HCT116 (cell line): ENCODE measurements at regions not wholly inside any gene's neighbourhood (a gene's known extent, or its start where the extent isn't known, plus 50 kb on each side); places are given as distances from the start of the nearest gene placed in this dataset.

Experiments
- ATAC-seq: fragments of 200-7000 bp; cut with Tn5 transposase; 2 replicates; pipeline ENCODE4 v1.9.1; 2020; ENCODE audit warnings: mild to moderate bottlenecking, moderate library complexity
- BruUV-seq: library from RNA; stranded (reverse); fragments of 400-500 nt; replicated peaks from 2 replicates; lab custom pipeline; 2021; lab: Mats Ljungman, UMichigan
- CTCF ChIA-PET: fragments of 300-600 bp; sonication (Branson Sonifier 250); formaldehyde crosslinking; loops from one replicate; lab custom pipeline; 2021; ENCODE audit warnings: antibody characterized with exemption; lab: Charles Lee
- POLR2A ChIA-PET: fragments of 300-600, 350-600 bp; sonication (Branson Sonifier 250); formaldehyde crosslinking; loops from one replicate; lab custom pipeline; 2021; ENCODE audit warnings: antibody characterized with exemption; lab: Charles Lee
- RAD21 ChIA-PET, 2 experiments: fragments of 300-600 bp; sonication (Branson Sonifier 250); formaldehyde crosslinking; loops; one replicate each; lab custom pipeline; 2023; ENCODE audit warnings: low total read pairs in 2 of 2; ENCODE audit not compliant: uncharacterized antibody in 2 of 2, unreplicated experiment in 2 of 2, low non-redundant PET in 1 of 2; lab: Charles Lee
- DNase-seq: peaks from one replicate; pipeline ENCODE4 v3.0.0-alpha.2; 2010; ENCODE audit warnings: low read depth, low spot score
- H2AFZ ChIP-seq: fragments of 200-600 bp; shearing (Covaris generic), sonication (generic); 2 replicates; pipeline ENCODE4 v1.6.1; 2017; ENCODE audit warnings: low read depth, mixed run types, mixed read lengths, antibody characterized with exemption, low read length; ENCODE audit not compliant: poor library complexity, severe bottlenecking
- H3K27ac ChIP-seq: 2 replicates; pipeline ENCODE4 v1.5.1; 2012; ENCODE audit warnings: low read depth, low read length
- H3K27me3 ChIP-seq: fragments of 200-600 bp; sonication (generic); 2 replicates; pipeline ENCODE4 v1.6.1; 2016; ENCODE audit warnings: mixed run types, low read length, mixed read lengths; ENCODE audit not compliant: insufficient read depth
- H3K36me3 ChIP-seq, 2 experiments: fragments of 200-500 bp in 1 of 2; fragments of 200-600 bp in 1 of 2; sonication (Bioruptor generic) in 1 of 2; sonication (generic) in 1 of 2; 2 replicates each; pipeline versions ENCODE4 v1.5.1 to v1.6.1; 2014 to 2016; ENCODE audit warnings: low read length in 2 of 2, inconsistent platforms in 1 of 2, mixed read lengths in 1 of 2, mixed run types in 1 of 2; ENCODE audit not compliant: insufficient read depth in 2 of 2, control insufficient read depth in 1 of 2
- H3K4me1 ChIP-seq, 2 experiments: fragments of 200-600 bp in 1 of 2; sonication (generic) in 1 of 2; 2 replicates each; pipeline versions ENCODE4 v1.5.1 to v1.6.1; 2012 to 2017; ENCODE audit warnings: low read length in 2 of 2, inconsistent platforms in 1 of 2, mild to moderate bottlenecking in 1 of 2, mixed read lengths in 1 of 2, mixed run types in 1 of 2, moderate library complexity in 1 of 2; ENCODE audit not compliant: insufficient read depth in 2 of 2, control insufficient read depth in 1 of 2
- H3K4me2 ChIP-seq: fragments of 200-600 bp; sonication (generic); 2 replicates; pipeline ENCODE4 v1.6.1; 2017; ENCODE audit warnings: mixed run types, low read length, mixed read lengths
- H3K4me3 ChIP-seq, 2 experiments: fragments of 200-600 bp in 1 of 2; sonication (generic) in 1 of 2; replicated peaks in 1 of 2; 2 replicates each; pipeline ENCODE4 v1.5.1; 2011 to 2016; ENCODE audit warnings: low read length in 2 of 2, control low read depth in 1 of 2, low read depth in 1 of 2, mild to moderate bottlenecking in 1 of 2, mixed read lengths in 1 of 2, mixed run types in 1 of 2
- H3K79me2 ChIP-seq: fragments of 200-600 bp; sonication (generic); 2 replicates; pipeline ENCODE4 v1.6.1; 2017; ENCODE audit warnings: mild to moderate bottlenecking, mixed run types, low read length, moderate library complexity, mixed read lengths; ENCODE audit not compliant: insufficient read depth
- H3K9ac ChIP-seq: fragments of 200-600 bp; sonication (generic); 2 replicates; pipeline ENCODE4 v1.6.1; 2016; ENCODE audit warnings: low read length, mixed read lengths
- H3K9me2 ChIP-seq: fragments of 200-600 bp; sonication (generic), shearing (Covaris generic); 2 replicates; pipeline ENCODE4 v1.6.1; 2017; ENCODE audit warnings: mixed run types, mild to moderate bottlenecking, moderate library complexity; ENCODE audit not compliant: insufficient read depth
- H3K9me3 ChIP-seq, 2 experiments: fragments of 200-500 bp in 1 of 2; fragments of 200-600 bp in 1 of 2; sonication (Bioruptor generic) in 1 of 2; sonication (generic) in 1 of 2; 2 replicates each; pipeline ENCODE4 v1.6.1; 2014 to 2017; ENCODE audit warnings: low read length in 2 of 2, mixed read lengths in 2 of 2, inconsistent platforms in 1 of 2, low read depth in 1 of 2, mild to moderate bottlenecking in 1 of 2, mixed run types in 1 of 2, moderate library complexity in 1 of 2; ENCODE audit not compliant: control insufficient read depth in 1 of 2, insufficient read depth in 1 of 2
- H4K20me1 ChIP-seq: fragments of 200-600 bp; sonication (generic), shearing (Covaris generic); 2 replicates; pipeline ENCODE4 v1.6.1; 2017; ENCODE audit warnings: mixed run types, mild to moderate bottlenecking, moderate library complexity; ENCODE audit not compliant: insufficient read depth
- CBX3 ChIP-seq: IDR thresholded peaks from 2 replicates; pipeline ENCODE4 v1.6.1; 2012; ENCODE audit warnings: low read depth
- CEBPB ChIP-seq: IDR thresholded peaks from 2 replicates; pipeline ENCODE4 v1.6.1; 2012; ENCODE audit warnings: low read depth
- EGR1 ChIP-seq: IDR thresholded peaks from 2 replicates; pipeline ENCODE4 v1.6.1; 2012; ENCODE audit warnings: low read depth
- ELF1 ChIP-seq: IDR thresholded peaks from 2 replicates; pipeline ENCODE4 v1.6.1; 2012; ENCODE audit warnings: low read depth, borderline replicate concordance
- EZH2 ChIP-seq: fragments of 200-600 bp; sonication (generic); IDR thresholded peaks from 2 replicates; pipeline ENCODE4 v1.6.1; 2017; ENCODE audit warnings: antibody characterized with exemption, mixed run types
- EZH2phosphoT487 ChIP-seq: fragments of 200-600 bp; IDR thresholded peaks from 2 replicates; pipeline ENCODE4 v1.6.1; 2018; ENCODE audit warnings: antibody characterized with exemption, borderline replicate concordance
- POLR2A ChIP-seq: IDR thresholded peaks from 2 replicates; pipeline ENCODE4 v1.7.0; 2011; ENCODE audit warnings: borderline replicate concordance; ENCODE audit not compliant: insufficient read depth, insufficient read length; ENCODE audit errors: extremely low read depth
- POLR2AphosphoS5 ChIP-seq: IDR thresholded peaks from 2 replicates; pipeline ENCODE4 v1.6.1; 2011; ENCODE audit warnings: mild to moderate bottlenecking, low read depth, low read length, moderate library complexity
- RAD21 ChIP-seq: IDR thresholded peaks from 2 replicates; pipeline ENCODE4 v1.6.1; 2012; ENCODE audit warnings: low read depth, mild to moderate bottlenecking
- REST ChIP-seq: IDR thresholded peaks from 2 replicates; pipeline ENCODE4 v1.6.1; 2012; ENCODE audit warnings: low read depth
- SIN3A ChIP-seq: IDR thresholded peaks from 2 replicates; pipeline ENCODE4 v1.6.1; 2012; ENCODE audit warnings: low read depth
- SP1 ChIP-seq: IDR thresholded peaks from 2 replicates; pipeline ENCODE4 v1.6.1; 2012; ENCODE audit warnings: low read depth
- SRF ChIP-seq: IDR thresholded peaks from 2 replicates; pipeline ENCODE4 v1.6.1; 2012; ENCODE audit warnings: low read depth
- TCF7L2 ChIP-seq: IDR thresholded peaks from 2 replicates; pipeline ENCODE4 v1.7.0; 2011; ENCODE audit warnings: borderline replicate concordance, inconsistent platforms; ENCODE audit not compliant: insufficient read depth, insufficient read length; ENCODE audit errors: extremely low read depth
- YY1 ChIP-seq: IDR thresholded peaks from 2 replicates; pipeline ENCODE4 v1.6.1; 2011; ENCODE audit warnings: low read length, low read depth, moderate library complexity, mild to moderate bottlenecking; ENCODE audit not compliant: insufficient replicate concordance; ENCODE audit errors: extremely low read depth
- ZFX ChIP-seq: fragments of 450-650 bp; IDR thresholded peaks from 2 replicates; pipeline ENCODE4 v1.6.1; 2017
- intact Hi-C: fragments of 100-400 bp; cut with micrococcal nuclease; formaldehyde crosslinking; loops from 2 replicates; pipeline ENCODE4 v1.10.0; 2022
- TF ChIP-seq, protein P1 (sequence below): IDR thresholded peaks from 2 replicates; pipeline ENCODE4 v1.6.1; 2011; ENCODE audit warnings: mild to moderate bottlenecking, low read length, moderate library complexity; ENCODE audit not compliant: insufficient replicate concordance; ENCODE audit errors: extremely low read depth
- TF ChIP-seq, protein P2 (sequence below): IDR thresholded peaks from 2 replicates; pipeline ENCODE4 v1.6.1; 2012
- TF ChIP-seq, protein P3 (sequence below), 3 experiments: fragments of 200-600 bp in 1 of 3; sonication (generic) in 1 of 3; IDR thresholded peaks in 2 of 3; conservative IDR thresholded peaks in 1 of 3; 2 replicates each; pipeline ENCODE4 v1.5.1; 2012 to 2017; ENCODE audit warnings: low read depth in 2 of 3, low read length in 2 of 3, antibody characterized with exemption in 1 of 3, borderline replicate concordance in 1 of 3, control low read depth in 1 of 3, mild to moderate bottlenecking in 1 of 3, mixed read lengths in 1 of 3, mixed run types in 1 of 3, moderate library complexity in 1 of 3; ENCODE audit not compliant: insufficient read depth in 1 of 3

- POLR2A ChIA-PET, result no interaction called here
- H3K9me3 ChIP-seq, result peaks cover 0 to 4% of the 10 kb centered on the region in 2 experiments; a peak in 2 of 4 replicates
These were observed 375.3 kb downstream of the BRINP1 start for GRCh38 chr9:118993965-118994364.

More at GRCh38 chr9:118993965-118994364, 375.3 kb downstream of the BRINP1 start:
- CTCF ChIA-PET, result no interaction called here
- DNase-seq (no peak), ATAC-seq (no peak)
- Histone ChIP-seq H3K4me3 (no peak overlapping the region), H3K9ac (no peak overlapping the region), H2AFZ (no peak overlapping the region), H3K4me2 (no peak overlapping the region), H4K20me1 (no peaks in the 10 kb centered on the region)
- intact Hi-C loops, result no loop called here
- no TSS peak for BruUV-seq
- TF ChIP-seq ZFX, result no peak
- no peak for TF ChIP-seq SRF
- TF ChIP-seq EZH2, result no peak
- no peak for TF ChIP-seq ELF1
- TF ChIP-seq REST, result no peak
- no peak for TF ChIP-seq CEBPB
- TF ChIP-seq EGR1, result no peak
- TF ChIP-seq POLR2AphosphoS5, result no peak
- TF ChIP-seq POLR2A, result no peak
- TF ChIP-seq SP1, result no peak
- no peak for TF ChIP-seq EZH2phosphoT487
- no peak for TF ChIP-seq RAD21
- TF ChIP-seq, protein P1, sequence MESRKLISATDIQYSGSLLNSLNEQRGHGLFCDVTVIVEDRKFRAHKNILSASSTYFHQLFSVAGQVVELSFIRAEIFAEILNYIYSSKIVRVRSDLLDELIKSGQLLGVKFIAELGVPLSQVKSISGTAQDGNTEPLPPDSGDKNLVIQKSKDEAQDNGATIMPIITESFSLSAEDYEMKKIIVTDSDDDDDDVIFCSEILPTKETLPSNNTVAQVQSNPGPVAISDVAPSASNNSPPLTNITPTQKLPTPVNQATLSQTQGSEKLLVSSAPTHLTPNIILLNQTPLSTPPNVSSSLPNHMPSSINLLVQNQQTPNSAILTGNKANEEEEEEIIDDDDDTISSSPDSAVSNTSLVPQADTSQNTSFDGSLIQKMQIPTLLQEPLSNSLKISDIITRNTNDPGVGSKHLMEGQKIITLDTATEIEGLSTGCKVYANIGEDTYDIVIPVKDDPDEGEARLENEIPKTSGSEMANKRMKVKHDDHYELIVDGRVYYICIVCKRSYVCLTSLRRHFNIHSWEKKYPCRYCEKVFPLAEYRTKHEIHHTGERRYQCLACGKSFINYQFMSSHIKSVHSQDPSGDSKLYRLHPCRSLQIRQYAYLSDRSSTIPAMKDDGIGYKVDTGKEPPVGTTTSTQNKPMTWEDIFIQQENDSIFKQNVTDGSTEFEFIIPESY, result no peak
- TF ChIP-seq, protein P2, sequence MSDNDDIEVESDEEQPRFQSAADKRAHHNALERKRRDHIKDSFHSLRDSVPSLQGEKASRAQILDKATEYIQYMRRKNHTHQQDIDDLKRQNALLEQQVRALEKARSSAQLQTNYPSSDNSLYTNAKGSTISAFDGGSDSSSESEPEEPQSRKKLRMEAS, result no peak
- no peak for TF ChIP-seq SIN3A
- TF ChIP-seq, protein P3, sequence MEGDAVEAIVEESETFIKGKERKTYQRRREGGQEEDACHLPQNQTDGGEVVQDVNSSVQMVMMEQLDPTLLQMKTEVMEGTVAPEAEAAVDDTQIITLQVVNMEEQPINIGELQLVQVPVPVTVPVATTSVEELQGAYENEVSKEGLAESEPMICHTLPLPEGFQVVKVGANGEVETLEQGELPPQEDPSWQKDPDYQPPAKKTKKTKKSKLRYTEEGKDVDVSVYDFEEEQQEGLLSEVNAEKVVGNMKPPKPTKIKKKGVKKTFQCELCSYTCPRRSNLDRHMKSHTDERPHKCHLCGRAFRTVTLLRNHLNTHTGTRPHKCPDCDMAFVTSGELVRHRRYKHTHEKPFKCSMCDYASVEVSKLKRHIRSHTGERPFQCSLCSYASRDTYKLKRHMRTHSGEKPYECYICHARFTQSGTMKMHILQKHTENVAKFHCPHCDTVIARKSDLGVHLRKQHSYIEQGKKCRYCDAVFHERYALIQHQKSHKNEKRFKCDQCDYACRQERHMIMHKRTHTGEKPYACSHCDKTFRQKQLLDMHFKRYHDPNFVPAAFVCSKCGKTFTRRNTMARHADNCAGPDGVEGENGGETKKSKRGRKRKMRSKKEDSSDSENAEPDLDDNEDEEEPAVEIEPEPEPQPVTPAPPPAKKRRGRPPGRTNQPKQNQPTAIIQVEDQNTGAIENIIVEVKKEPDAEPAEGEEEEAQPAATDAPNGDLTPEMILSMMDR (IDR thresholded peaks at IDR 0.05 in 2 of 3, conservative IDR thresholded peaks at IDR 0.05 in 1 of 3; ENCODE audit: borderline replicate concordance in 1 of 3, insufficient read depth in 1 of 3, low read depth in 2 of 3, low read length in 2 of 3), result no peak
- no peak for TF ChIP-seq YY1
- no peak for TF ChIP-seq TCF7L2
- no peak for TF ChIP-seq CBX3
- TF ChIP-seq, all 23 proteins: peak for 0
- RAD21 ChIA-PET, result no interaction called here
- Histone ChIP-seq H3K27me3 (no peaks in the 10 kb centered on the region), H3K4me1 (no peaks in the 10 kb centered on the region), H3K9me2 (no peaks in the 10 kb centered on the region), H3K36me3 (no peaks in the 10 kb centered on the region), H3K27ac (no peak overlapping the region), H3K79me2 (no peaks in the 10 kb centered on the region)
